ENCODE measurements at regions not wholly inside any gene's neighbourhood (a gene's known extent, or its start where the extent isn't known, plus 50 kb on each side); places are given as distances from the start of the nearest gene placed in this dataset.
A peak's percentile ranks its signal among the peaks of the same experiment; 100 is the strongest.

DNA sequence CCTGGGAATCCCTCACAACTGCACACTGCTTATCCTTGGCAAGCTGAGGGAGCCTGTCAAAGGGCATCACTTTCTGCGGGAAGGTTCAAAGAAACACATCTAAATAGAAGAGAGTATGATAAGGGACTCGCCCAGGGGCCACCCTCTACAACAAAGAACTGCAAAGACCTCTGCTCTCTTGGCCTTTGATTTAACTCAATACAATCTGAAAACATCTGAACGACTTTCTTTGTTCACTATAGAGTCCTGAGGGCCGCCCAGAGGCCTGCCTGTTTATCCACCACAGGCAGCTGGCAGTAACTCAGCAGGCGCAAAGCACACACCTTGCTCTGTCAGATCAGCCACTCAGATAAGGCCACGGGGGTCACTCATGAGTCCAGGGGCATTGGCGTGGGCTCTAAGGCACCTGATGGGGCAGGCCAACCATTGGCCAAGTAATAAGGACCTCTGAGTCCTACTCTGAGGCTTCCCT lies 139.3 kb downstream of the UNC5CL start:
- intact Hi-C loops (cut with DNase I; ENCODE audit: low total_unique reads), result no loop called here

DNA sequence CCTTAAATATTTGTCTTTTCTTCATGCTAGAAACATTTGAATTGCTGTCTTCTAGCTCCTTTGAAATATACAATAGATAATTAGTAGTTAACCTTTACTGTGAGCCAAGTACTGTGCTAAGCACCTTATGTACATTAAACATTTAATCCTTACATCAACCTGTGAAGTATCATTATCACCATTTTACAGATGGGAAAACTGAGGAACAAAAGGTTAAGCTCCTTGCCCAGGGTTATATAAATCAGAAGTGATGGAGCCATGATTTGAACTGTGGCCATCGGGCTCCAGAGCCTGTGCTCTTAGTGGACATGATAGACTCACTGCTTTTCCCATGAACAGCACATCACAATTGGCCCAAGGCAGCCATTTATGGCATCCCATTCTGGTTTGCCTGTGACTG lies 140.9 kb downstream of the UNC5CL start:
- no peak overlapping the region for H3K4me3 ChIP-seq (ENCODE audit: low read depth, poor library complexity, severe bottlenecking)
- no peak for DNase-seq (ENCODE audit: low spot score in 2 of 2)
- intact Hi-C loops (cut with DNase I; ENCODE audit: low total_unique reads), result no loop called here
- WGBS, 2 donors, result 95 to 100% methylated on average over 1 of the region's 1 CpG
- TF ChIP-seq, protein P1, sequence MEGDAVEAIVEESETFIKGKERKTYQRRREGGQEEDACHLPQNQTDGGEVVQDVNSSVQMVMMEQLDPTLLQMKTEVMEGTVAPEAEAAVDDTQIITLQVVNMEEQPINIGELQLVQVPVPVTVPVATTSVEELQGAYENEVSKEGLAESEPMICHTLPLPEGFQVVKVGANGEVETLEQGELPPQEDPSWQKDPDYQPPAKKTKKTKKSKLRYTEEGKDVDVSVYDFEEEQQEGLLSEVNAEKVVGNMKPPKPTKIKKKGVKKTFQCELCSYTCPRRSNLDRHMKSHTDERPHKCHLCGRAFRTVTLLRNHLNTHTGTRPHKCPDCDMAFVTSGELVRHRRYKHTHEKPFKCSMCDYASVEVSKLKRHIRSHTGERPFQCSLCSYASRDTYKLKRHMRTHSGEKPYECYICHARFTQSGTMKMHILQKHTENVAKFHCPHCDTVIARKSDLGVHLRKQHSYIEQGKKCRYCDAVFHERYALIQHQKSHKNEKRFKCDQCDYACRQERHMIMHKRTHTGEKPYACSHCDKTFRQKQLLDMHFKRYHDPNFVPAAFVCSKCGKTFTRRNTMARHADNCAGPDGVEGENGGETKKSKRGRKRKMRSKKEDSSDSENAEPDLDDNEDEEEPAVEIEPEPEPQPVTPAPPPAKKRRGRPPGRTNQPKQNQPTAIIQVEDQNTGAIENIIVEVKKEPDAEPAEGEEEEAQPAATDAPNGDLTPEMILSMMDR (IDR thresholded peaks at IDR 0.05), result no peak
- no peak for TF ChIP-seq POLR2A (IDR thresholded peaks at IDR 0.05)

More for the DNA sequence above, 139.3 kb downstream of the UNC5CL start:
- TF ChIP-seq, protein P1 (IDR thresholded peaks at IDR 0.05), result no peak
- no peak for TF ChIP-seq POLR2A (IDR thresholded peaks at IDR 0.05)
- DNase-seq (ENCODE audit: low spot score in 2 of 2), result peak in 1 of 2 donors; percentile 59
- H3K4me3 ChIP-seq (ENCODE audit: low read depth, poor library complexity, severe bottlenecking), result no peak overlapping the region
- WGBS, 2 donors, result 72 to 75% methylated on average over 7 of the region's 7 CpGs

DNA sequence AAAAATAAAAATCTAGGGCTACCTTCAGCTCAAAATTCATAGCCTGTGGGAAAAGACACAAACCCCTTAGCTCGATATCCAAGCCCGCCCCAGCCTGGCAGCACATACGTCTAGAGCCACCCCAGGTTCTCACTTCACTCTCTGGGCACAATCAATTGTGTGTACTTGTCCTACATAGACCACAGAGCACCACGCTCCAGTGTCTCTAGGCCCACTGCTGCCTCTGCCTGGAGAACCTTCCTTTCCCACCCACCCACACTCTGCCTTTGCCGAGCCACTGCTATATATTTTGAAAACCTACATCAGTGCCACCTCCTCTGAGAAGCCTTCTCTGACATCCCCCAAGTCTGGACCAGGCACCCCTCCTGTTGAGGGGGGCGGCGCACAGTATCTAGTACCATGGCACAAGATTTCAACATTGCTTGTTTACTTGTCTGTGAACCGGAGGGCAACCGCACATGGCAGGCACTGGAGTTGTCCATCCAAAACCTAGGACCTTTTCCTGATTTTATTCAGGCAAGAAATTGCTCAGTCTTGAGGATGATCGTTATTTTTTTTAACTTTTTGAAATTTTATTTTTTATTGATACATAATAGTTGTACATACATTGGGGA lies 141.5 kb downstream of the UNC5CL start:
- H3K4me3 ChIP-seq (ENCODE audit: low read depth, poor library complexity, severe bottlenecking), result no peak overlapping the region
- intact Hi-C loops (cut with DNase I; ENCODE audit: low total_unique reads), result no loop called here
- no peak for TF ChIP-seq POLR2A (IDR thresholded peaks at IDR 0.05)
- TF ChIP-seq, protein P1 (IDR thresholded peaks at IDR 0.05), result no peak
- 86 to 94% methylated on average over 10 of the region's 10 CpGs for WGBS, 2 donors
- peak in 1 of 2 donors; percentile 39 for DNase-seq (ENCODE audit: low spot score in 2 of 2)

DNA sequence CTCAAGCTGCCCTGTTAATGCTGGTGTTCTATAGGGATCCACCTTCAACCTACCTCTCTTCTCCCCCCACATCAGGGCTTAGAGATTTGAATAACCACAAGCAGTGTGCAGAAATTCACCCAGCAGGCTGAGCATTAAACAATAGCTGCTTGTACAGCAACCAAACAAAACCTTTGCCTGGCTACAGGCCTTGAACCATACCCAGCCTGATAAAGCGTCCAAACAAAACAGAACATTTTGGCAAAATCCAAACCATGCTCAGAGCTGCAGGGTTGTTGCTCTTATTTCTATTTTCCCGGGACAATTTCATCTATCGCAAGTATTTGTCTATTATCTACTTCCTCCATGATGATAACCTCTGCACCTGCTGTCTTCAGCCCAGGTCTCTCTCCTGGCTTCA lies 142.3 kb downstream of the UNC5CL start:
- intact Hi-C loops (cut with DNase I; ENCODE audit: low total_unique reads), result no loop called here
- DNase-seq (ENCODE audit: low spot score in 2 of 2), result peak in 1 of 2 donors; percentile 49
- WGBS, 2 donors, result 81 to 87% methylated on average over 3 of the region's 3 CpGs
- H3K4me3 ChIP-seq (ENCODE audit: low read depth, poor library complexity, severe bottlenecking), result no peak overlapping the region
- no peak for TF ChIP-seq POLR2A (IDR thresholded peaks at IDR 0.05)
- TF ChIP-seq, protein P1 (IDR thresholded peaks at IDR 0.05), result no peak

DNA sequence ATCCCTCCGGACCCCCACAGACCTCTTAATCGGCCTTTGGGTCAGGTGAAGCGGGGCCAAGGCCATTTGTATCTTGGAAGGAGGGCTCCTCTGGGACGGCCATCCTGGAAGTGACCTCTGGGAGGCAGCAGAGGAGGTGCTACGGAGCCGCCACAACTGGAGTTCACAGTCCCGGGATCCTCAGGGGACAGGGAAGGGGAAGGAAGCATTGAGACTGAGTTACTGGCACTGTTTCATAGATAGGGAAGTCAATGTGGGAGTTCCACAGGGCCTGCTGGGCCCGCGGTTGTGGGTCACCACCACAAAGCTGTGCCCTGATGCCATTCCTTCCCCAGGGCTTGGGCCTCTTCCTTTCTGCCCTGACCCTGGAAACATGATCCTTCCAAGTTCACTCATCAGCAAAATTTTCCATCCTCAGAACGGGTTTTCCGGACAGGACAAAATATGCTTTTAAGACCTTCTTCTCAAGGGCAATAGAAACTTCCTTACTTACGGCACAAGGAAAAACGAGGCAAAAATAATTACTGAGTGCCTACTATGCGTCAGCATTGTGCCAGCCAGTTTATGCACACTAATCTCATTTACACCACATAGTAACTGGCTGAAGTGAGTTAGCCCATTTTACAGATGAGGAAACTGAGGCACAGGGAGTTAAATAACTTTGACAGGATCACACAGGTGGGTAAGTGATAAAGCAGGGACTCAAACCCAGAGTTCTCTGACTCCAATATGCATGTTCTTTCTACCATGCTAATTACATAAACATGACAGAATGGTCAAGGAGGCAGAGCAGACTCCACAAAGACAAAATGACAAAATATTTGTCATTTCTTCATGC lies 143.8 kb downstream of the UNC5CL start:
- peak in 1 of 2 donors; percentile 76 for DNase-seq (ENCODE audit: low spot score in 2 of 2)
- WGBS, 2 donors, result 44 to 46% methylated on average over 14 of the region's 14 CpGs
- intact Hi-C loops (cut with DNase I; ENCODE audit: low total_unique reads), result no loop called here
- H3K4me3 ChIP-seq (ENCODE audit: low read depth, poor library complexity, severe bottlenecking), result no peak overlapping the region
- no peak for TF ChIP-seq POLR2A (IDR thresholded peaks at IDR 0.05)
- TF ChIP-seq, protein P1 (IDR thresholded peaks at IDR 0.05), result no peak
